SKM-1 (cell line): ENCODE measurements at regions not wholly inside any gene's neighbourhood (a gene's known extent, or its start where the extent isn't known, plus 50 kb on each side); places are given as distances from the start of the nearest gene placed in this dataset.

Experiments used
- DNase-seq: peaks from one replicate; lab custom pipeline; 2025; ENCODE audit not compliant: unreplicated experiment; lab: John Stamatoyannopoulos, UW

- no peak for DNase-seq
Measured at GRCh38 chr11:134915881-134916280, 503.8 kb upstream of the B3GAT1 start.

- DNase-seq = no peak
Measured at GRCh38 chr11:134915212-134915611, 503.2 kb upstream of the B3GAT1 start.

- no peak for DNase-seq
Measured at GRCh38 chr11:134913999-134914590, 502.1 kb upstream of the B3GAT1 start.

GRCh38 chr11:134913391-134913790 lies 501.3 kb upstream of the B3GAT1 start:
- DNase-seq = no peak

- no peak for DNase-seq
Measured at GRCh38 chr11:134911514-134912180, 499.6 kb upstream of the B3GAT1 start.

GRCh38 chr11:134908583-134908982 lies 496.5 kb upstream of the B3GAT1 start:
- DNase-seq = no peak

- no peak for DNase-seq
Measured at GRCh38 chr11:134907636-134908035, 495.6 kb upstream of the B3GAT1 start.

GRCh38 chr11:134906356-134906955 lies 494.4 kb upstream of the B3GAT1 start:
- no peak for DNase-seq

GRCh38 chr11:134905928-134906327 lies 493.9 kb upstream of the B3GAT1 start:
- no peak for DNase-seq

- no peak for DNase-seq
Measured at GRCh38 chr11:134905517-134905916, 493.5 kb upstream of the B3GAT1 start.

- no peak for DNase-seq
Measured at GRCh38 chr11:134904103-134904790, 492.2 kb upstream of the B3GAT1 start.

- DNase-seq = no peak
Measured at GRCh38 chr11:134901955-134902918, 490.2 kb upstream of the B3GAT1 start.

- no peak for DNase-seq
Measured at GRCh38 chr11:134901542-134901941, 489.5 kb upstream of the B3GAT1 start.

- DNase-seq = no peak
Measured at GRCh38 chr11:134893810-134894685, 482.0 kb upstream of the B3GAT1 start.

- no peak for DNase-seq
Measured at GRCh38 chr11:134890446-134890845, 478.4 kb upstream of the B3GAT1 start.

GRCh38 chr11:134889832-134890231 lies 477.8 kb upstream of the B3GAT1 start:
- no peak for DNase-seq

GRCh38 chr11:134888821-134889220 lies 476.8 kb upstream of the B3GAT1 start:
- DNase-seq = no peak

- no peak for DNase-seq
Measured at GRCh38 chr11:134887896-134888295, 475.9 kb upstream of the B3GAT1 start.

- no peak for DNase-seq
Measured at GRCh38 chr11:134883484-134883883, 471.4 kb upstream of the B3GAT1 start.
